ENCODE measurements at regions not wholly inside any gene's neighbourhood (a gene's known extent, or its start where the extent isn't known, plus 50 kb on each side); places are given as distances from the start of the nearest gene placed in this dataset.

GRCh38 chr5:167575330-167575729 is 716.1 kb upstream of the WWC1 start:
- no peak for TF ChIP-seq POLR2A (IDR thresholded peaks at IDR 0.05)
- TF ChIP-seq, protein P1, sequence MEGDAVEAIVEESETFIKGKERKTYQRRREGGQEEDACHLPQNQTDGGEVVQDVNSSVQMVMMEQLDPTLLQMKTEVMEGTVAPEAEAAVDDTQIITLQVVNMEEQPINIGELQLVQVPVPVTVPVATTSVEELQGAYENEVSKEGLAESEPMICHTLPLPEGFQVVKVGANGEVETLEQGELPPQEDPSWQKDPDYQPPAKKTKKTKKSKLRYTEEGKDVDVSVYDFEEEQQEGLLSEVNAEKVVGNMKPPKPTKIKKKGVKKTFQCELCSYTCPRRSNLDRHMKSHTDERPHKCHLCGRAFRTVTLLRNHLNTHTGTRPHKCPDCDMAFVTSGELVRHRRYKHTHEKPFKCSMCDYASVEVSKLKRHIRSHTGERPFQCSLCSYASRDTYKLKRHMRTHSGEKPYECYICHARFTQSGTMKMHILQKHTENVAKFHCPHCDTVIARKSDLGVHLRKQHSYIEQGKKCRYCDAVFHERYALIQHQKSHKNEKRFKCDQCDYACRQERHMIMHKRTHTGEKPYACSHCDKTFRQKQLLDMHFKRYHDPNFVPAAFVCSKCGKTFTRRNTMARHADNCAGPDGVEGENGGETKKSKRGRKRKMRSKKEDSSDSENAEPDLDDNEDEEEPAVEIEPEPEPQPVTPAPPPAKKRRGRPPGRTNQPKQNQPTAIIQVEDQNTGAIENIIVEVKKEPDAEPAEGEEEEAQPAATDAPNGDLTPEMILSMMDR (IDR thresholded peaks at IDR 0.05): no peak
